ENCODE measurements at regions not wholly inside any gene's neighbourhood (a gene's known extent, or its start where the extent isn't known, plus 50 kb on each side); places are given as distances from the start of the nearest gene placed in this dataset.

DNA sequence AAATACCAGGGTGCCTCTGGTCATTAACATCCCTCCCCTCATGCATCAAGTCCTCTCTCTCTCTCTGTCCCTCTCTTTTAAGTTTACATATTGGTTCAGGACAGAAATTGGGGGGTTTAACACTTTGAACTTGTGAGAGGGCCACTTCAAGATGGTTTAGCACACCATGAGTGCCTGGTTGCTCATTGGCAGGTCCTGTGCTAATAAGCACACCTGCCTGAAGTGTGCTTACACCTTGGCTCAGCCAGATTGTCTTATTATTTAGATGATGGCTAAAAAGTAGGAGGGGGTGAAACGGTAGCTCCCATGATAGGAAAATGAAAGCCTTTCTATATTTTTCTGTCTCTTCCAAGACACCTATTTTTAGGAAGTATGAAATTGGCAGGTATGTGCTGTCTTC lies 205.8 kb downstream of the ARL6IP6 start:
- Histone ChIP-seq H3K9me2 (ENCODE audit: insufficient read depth) (no peaks in the 10 kb centered on the region), H3K27me3 (ENCODE audit: insufficient read depth) (no peaks in the 10 kb centered on the region), H3K4me3 (no peak overlapping the region), H3K27ac (ENCODE audit: low read depth) (no peak overlapping the region), H4K20me1 (replicated peaks; ENCODE audit: insufficient read depth) (no peaks in the 10 kb centered on the region), H2AFZ (no peak overlapping the region), H3K79me2 (replicated peaks; ENCODE audit: insufficient read depth) (no peaks in the 10 kb centered on the region), H3F3A (replicated peaks; ENCODE audit: low read depth) (no peaks in the 10 kb centered on the region), H3K36me3 (ENCODE audit: insufficient read depth) (no peaks in the 10 kb centered on the region), H3K4me2 (no peak overlapping the region), H3K4me1 (ENCODE audit: insufficient read depth) (no peaks in the 10 kb centered on the region)
- H3K9me3 Mint-ChIP-seq: no peaks in the 10 kb centered on the region; the same call in 2 of the 3 replicates
- peaks cover 6% of the 10 kb centered on the region for H3K27me3 Mint-ChIP-seq (ENCODE audit: insufficient read depth, low read depth, poor library complexity)
- H3K4me3 Mint-ChIP-seq: no peak overlapping the region
- ATAC-seq: no peak
- no peaks in the 10 kb centered on the region for H3K36me3 Mint-ChIP-seq (ENCODE audit: low read depth)
- TF ChIP-seq ZNF114 (CRISPR knock-in tag; IDR thresholded peaks at IDR 0.05) (no peak), CREB1 (CRISPR knock-in tag; IDR thresholded peaks at IDR 0.05; ENCODE audit: low read depth) (no peak), STAT1 (IDR thresholded peaks at IDR 0.05; ENCODE audit: unreplicated experiment) (no peak), ZNF331 (CRISPR knock-in tag; IDR thresholded peaks at IDR 0.05; ENCODE audit: low read depth) (no peak), EZH2phosphoT487 (IDR thresholded peaks at IDR 0.05; ENCODE audit: unreplicated experiment) (no peak), JUNB (IDR thresholded peaks at IDR 0.05; ENCODE audit: unreplicated experiment) (no peak), EZH2 (IDR thresholded peaks at IDR 0.05; ENCODE audit: low read depth, unreplicated experiment) (no peak)
- TF ChIP-seq, protein P1, sequence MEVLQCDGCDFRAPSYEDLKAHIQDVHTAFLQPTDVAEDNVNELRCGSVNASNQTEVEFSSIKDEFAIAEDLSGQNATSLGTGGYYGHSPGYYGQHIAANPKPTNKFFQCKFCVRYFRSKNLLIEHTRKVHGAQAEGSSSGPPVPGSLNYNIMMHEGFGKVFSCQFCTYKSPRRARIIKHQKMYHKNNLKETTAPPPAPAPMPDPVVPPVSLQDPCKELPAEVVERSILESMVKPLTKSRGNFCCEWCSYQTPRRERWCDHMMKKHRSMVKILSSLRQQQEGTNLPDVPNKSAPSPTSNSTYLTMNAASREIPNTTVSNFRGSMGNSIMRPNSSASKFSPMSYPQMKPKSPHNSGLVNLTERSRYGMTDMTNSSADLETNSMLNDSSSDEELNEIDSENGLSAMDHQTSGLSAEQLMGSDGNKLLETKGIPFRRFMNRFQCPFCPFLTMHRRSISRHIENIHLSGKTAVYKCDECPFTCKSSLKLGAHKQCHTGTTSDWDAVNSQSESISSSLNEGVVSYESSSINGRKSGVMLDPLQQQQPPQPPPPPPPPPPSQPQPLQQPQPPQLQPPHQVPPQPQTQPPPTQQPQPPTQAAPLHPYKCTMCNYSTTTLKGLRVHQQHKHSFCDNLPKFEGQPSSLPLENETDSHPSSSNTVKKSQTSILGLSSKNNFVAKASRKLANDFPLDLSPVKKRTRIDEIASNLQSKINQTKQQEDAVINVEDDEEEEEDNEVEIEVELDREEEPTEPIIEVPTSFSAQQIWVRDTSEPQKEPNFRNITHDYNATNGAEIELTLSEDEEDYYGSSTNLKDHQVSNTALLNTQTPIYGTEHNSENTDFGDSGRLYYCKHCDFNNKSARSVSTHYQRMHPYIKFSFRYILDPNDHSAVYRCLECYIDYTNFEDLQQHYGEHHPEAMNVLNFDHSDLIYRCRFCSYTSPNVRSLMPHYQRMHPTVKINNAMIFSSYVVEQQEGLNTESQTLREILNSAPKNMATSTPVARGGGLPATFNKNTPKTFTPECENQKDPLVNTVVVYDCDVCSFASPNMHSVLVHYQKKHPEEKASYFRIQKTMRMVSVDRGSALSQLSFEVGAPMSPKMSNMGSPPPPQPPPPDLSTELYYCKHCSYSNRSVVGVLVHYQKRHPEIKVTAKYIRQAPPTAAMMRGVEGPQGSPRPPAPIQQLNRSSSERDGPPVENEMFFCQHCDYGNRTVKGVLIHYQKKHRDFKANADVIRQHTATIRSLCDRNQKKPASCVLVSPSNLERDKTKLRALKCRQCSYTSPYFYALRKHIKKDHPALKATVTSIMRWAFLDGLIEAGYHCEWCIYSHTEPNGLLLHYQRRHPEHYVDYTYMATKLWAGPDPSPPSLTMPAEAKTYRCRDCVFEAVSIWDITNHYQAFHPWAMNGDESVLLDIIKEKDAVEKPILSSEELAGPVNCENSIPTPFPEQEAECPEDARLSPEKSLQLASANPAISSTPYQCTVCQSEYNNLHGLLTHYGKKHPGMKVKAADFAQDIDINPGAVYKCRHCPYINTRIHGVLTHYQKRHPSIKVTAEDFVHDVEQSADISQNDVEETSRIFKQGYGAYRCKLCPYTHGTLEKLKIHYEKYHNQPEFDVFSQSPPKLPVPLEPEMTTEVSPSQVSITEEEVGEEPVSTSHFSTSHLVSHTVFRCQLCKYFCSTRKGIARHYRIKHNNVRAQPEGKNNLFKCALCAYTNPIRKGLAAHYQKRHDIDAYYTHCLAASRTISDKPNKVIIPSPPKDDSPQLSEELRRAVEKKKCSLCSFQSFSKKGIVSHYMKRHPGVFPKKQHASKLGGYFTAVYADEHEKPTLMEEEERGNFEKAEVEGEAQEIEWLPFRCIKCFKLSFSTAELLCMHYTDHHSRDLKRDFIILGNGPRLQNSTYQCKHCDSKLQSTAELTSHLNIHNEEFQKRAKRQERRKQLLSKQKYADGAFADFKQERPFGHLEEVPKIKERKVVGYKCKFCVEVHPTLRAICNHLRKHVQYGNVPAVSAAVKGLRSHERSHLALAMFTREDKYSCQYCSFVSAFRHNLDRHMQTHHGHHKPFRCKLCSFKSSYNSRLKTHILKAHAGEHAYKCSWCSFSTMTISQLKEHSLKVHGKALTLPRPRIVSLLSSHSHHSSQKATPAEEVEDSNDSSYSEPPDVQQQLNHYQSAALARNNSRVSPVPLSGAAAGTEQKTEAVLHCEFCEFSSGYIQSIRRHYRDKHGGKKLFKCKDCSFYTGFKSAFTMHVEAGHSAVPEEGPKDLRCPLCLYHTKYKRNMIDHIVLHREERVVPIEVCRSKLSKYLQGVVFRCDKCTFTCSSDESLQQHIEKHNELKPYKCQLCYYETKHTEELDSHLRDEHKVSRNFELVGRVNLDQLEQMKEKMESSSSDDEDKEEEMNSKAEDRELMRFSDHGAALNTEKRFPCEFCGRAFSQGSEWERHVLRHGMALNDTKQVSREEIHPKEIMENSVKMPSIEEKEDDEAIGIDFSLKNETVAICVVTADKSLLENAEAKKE (CRISPR knock-in tag; IDR thresholded peaks at IDR 0.05): no peak
- TF ChIP-seq, protein P2, sequence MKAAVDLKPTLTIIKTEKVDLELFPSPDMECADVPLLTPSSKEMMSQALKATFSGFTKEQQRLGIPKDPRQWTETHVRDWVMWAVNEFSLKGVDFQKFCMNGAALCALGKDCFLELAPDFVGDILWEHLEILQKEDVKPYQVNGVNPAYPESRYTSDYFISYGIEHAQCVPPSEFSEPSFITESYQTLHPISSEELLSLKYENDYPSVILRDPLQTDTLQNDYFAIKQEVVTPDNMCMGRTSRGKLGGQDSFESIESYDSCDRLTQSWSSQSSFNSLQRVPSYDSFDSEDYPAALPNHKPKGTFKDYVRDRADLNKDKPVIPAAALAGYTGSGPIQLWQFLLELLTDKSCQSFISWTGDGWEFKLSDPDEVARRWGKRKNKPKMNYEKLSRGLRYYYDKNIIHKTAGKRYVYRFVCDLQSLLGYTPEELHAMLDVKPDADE (IDR thresholded peaks at IDR 0.05): no peak
- TF ChIP-seq, protein P3, sequence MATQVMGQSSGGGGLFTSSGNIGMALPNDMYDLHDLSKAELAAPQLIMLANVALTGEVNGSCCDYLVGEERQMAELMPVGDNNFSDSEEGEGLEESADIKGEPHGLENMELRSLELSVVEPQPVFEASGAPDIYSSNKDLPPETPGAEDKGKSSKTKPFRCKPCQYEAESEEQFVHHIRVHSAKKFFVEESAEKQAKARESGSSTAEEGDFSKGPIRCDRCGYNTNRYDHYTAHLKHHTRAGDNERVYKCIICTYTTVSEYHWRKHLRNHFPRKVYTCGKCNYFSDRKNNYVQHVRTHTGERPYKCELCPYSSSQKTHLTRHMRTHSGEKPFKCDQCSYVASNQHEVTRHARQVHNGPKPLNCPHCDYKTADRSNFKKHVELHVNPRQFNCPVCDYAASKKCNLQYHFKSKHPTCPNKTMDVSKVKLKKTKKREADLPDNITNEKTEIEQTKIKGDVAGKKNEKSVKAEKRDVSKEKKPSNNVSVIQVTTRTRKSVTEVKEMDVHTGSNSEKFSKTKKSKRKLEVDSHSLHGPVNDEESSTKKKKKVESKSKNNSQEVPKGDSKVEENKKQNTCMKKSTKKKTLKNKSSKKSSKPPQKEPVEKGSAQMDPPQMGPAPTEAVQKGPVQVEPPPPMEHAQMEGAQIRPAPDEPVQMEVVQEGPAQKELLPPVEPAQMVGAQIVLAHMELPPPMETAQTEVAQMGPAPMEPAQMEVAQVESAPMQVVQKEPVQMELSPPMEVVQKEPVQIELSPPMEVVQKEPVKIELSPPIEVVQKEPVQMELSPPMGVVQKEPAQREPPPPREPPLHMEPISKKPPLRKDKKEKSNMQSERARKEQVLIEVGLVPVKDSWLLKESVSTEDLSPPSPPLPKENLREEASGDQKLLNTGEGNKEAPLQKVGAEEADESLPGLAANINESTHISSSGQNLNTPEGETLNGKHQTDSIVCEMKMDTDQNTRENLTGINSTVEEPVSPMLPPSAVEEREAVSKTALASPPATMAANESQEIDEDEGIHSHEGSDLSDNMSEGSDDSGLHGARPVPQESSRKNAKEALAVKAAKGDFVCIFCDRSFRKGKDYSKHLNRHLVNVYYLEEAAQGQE (IDR thresholded peaks at IDR 0.05; ENCODE audit: unreplicated experiment): no peak
- TF ChIP-seq, protein P4, sequence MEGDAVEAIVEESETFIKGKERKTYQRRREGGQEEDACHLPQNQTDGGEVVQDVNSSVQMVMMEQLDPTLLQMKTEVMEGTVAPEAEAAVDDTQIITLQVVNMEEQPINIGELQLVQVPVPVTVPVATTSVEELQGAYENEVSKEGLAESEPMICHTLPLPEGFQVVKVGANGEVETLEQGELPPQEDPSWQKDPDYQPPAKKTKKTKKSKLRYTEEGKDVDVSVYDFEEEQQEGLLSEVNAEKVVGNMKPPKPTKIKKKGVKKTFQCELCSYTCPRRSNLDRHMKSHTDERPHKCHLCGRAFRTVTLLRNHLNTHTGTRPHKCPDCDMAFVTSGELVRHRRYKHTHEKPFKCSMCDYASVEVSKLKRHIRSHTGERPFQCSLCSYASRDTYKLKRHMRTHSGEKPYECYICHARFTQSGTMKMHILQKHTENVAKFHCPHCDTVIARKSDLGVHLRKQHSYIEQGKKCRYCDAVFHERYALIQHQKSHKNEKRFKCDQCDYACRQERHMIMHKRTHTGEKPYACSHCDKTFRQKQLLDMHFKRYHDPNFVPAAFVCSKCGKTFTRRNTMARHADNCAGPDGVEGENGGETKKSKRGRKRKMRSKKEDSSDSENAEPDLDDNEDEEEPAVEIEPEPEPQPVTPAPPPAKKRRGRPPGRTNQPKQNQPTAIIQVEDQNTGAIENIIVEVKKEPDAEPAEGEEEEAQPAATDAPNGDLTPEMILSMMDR (conservative IDR thresholded peaks at IDR 0.05; ENCODE audit: low read depth in 2 of 2): no peak
- H3K4me1 Mint-ChIP-seq: no peaks in the 10 kb centered on the region
- no peak for DNase-seq (ENCODE audit: low spot score)
- no peak overlapping the region for H3K27ac Mint-ChIP-seq

Measured in GM23338 (cell line).